Brain microvascular endothelial cell (primary cell): ENCODE measurements at regions not wholly inside any gene's neighbourhood (a gene's known extent, or its start where the extent isn't known, plus 50 kb on each side); places are given as distances from the start of the nearest gene placed in this dataset.
"Not testable (repeated sequence)": the region's sequence is repeated elsewhere in the genome, so short reads cannot be mapped to it uniquely, and the experiment has no call there.

Experiments used
- DNase-seq: peaks from one replicate; pipeline ENCODE4 v3.0.0-alpha.2; 2020
- H3K27ac ChIP-seq: fragments of 250-450 bp; sonication (Bioruptor Pico); 2 replicates; pipeline ENCODE4 v1.5.1; 2020; ENCODE audit warnings: mild to moderate bottlenecking, moderate library complexity
- H3K27me3 ChIP-seq: fragments of 250-450 bp; sonication (Bioruptor Pico); replicated peaks from 2 replicates; pipeline ENCODE4 v1.5.1; 2020; ENCODE audit warnings: mild to moderate bottlenecking
- H3K36me3 ChIP-seq: fragments of 250-450 bp; sonication (Bioruptor Pico); replicated peaks from 2 replicates; pipeline ENCODE4 v1.5.1; 2020; ENCODE audit warnings: mild to moderate bottlenecking
- H3K4me3 ChIP-seq: 2 replicates; pipeline ENCODE4 v1.5.1; 2011; ENCODE audit warnings: low read depth, mild to moderate bottlenecking, control low read depth, low read length, moderate library complexity
- in situ Hi-C: cut with HindIII; loops from 2 replicates; pipeline ENCODE4 v1.10.0; 2017; ENCODE audit warnings: low sequenced_read_pairs, low pct_ligation_motif_present
- TF ChIP-seq, protein P1 (sequence below): IDR thresholded peaks from 2 replicates; pipeline ENCODE4 v1.5.1; 2011; ENCODE audit warnings: low read depth, mild to moderate bottlenecking, moderate library complexity, low read length, control low read depth, inconsistent platforms; ENCODE audit errors: missing control alignments

DNA sequence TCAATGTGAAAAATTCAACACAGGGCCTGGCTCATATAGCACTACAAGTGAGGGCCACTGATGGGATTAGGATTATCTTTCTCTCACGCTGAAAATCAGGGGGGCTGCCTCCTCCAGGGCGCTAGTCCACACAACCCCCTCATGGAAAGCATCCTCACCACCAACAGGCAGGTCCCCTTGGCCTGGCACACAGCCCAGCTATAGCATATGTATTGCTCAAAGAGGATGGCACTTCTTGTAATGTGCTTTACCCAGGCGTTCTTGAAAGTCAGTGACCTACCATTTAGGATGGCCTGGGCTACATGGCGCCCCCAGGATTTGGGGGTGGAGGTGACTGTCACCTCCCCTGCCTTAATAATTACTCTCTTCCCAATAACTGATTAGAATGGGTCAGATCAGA lies 71.0 kb upstream of the LSM6 start:
- no peak for DNase-seq
- TF ChIP-seq, protein P1, sequence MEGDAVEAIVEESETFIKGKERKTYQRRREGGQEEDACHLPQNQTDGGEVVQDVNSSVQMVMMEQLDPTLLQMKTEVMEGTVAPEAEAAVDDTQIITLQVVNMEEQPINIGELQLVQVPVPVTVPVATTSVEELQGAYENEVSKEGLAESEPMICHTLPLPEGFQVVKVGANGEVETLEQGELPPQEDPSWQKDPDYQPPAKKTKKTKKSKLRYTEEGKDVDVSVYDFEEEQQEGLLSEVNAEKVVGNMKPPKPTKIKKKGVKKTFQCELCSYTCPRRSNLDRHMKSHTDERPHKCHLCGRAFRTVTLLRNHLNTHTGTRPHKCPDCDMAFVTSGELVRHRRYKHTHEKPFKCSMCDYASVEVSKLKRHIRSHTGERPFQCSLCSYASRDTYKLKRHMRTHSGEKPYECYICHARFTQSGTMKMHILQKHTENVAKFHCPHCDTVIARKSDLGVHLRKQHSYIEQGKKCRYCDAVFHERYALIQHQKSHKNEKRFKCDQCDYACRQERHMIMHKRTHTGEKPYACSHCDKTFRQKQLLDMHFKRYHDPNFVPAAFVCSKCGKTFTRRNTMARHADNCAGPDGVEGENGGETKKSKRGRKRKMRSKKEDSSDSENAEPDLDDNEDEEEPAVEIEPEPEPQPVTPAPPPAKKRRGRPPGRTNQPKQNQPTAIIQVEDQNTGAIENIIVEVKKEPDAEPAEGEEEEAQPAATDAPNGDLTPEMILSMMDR = no peak
- Histone ChIP-seq H3K27ac (no peak overlapping the region), H3K36me3 (no peaks in the 10 kb centered on the region), H3K27me3 (no peaks in the 10 kb centered on the region), H3K4me3 (no peak overlapping the region)
- in situ Hi-C loops = no loop called here

DNA sequence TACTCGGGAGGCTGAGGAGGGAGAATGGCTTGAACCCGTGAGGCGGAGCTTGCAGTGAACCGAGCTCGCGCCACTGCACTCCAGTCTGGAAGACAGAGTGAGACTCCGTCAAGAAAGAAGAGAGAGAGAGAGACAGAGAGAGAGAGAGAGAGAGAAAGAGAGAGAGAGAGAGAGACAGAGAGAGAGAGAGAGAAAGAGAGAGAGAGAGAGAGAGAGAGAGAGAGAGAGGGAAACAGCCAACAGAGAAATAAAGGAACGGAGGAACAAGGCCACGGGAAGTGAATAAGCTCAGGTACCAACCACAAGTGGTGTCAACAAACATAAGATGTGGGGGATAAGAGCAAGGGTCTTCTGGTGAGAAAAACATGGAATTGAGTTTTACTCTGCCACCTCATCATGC lies 71.5 kb upstream of the LSM6 start:
- DNase-seq, H3K36me3 ChIP-seq, H3K27ac ChIP-seq, H3K27me3 ChIP-seq, in situ Hi-C loops, H3K4me3 ChIP-seq: not testable (repeated sequence)

DNA sequence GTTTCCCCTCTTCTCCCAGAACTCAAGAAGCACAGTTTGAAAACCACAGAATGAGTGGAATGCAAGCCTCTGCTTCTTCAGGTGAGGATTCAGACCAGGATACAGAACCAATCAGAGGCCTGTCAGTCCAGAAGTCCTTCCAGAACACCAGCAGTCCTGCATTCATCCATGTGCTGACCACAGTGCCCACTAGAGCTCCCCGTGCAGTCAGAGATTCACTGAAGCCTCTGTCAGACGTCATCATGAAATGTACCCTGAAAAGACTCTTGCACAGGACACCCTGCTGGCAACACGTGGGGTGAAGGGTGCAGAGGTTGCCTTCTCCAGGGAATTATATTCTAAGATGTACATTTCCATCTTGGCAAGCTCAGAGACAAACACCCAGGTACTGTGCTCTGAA lies 75.9 kb upstream of the LSM6 start:
- in situ Hi-C loops = no loop called here
- Histone ChIP-seq H3K4me3 (no peak overlapping the region), H3K36me3 (no peaks in the 10 kb centered on the region), H3K27me3 (no peaks in the 10 kb centered on the region), H3K27ac (no peak overlapping the region)
- DNase-seq = no peak
- TF ChIP-seq, protein P1 = no peak

DNA sequence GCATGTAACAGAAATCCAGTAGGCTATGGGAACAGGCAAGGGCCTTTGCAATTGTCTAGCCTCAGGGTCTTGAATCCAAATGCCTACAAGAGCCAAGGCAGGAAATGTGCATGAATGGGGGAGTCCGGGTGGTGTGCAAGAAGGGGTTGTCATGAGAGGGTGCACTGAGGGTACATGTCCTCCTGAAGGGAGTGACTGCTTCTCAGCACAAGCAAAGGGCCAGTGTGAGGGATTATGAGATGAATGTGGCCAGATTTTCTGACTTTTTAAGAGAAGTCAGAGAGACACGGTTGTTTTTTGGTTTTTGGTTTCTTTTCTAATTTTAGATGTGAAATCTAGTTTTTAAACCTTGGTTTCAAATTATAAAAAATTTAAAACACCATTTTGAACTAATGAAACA lies 76.5 kb upstream of the LSM6 start:
- H3K4me3 ChIP-seq = no peak overlapping the region
- TF ChIP-seq, protein P1 = no peak
- in situ Hi-C loops = no loop called here
- H3K36me3 ChIP-seq = no peaks in the 10 kb centered on the region
- H3K27me3 ChIP-seq = no peaks in the 10 kb centered on the region
- no peak for DNase-seq
- H3K27ac ChIP-seq = no peak overlapping the region

DNA sequence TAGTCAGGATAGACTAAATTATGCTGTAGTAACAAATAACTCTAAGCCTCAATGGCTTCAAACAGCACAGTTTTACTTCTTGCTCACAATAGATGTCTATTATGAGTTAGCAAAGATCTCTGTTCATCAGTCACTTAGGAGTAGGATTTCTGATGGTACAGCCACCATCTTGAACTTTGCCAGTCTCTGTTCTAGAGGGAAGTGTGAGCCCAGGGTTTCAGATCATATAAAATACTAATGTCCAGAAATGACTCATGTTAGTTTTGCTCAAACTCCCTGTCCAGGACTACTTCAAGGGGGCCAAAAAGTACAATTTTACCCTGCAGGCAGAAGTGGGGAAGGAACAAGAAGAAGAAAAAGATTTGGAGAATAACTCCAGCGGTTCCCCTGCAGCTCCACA lies 77.1 kb upstream of the LSM6 start:
- TF ChIP-seq, protein P1 = no peak
- H3K36me3 ChIP-seq = no peaks in the 10 kb centered on the region
- in situ Hi-C loops = no loop called here
- no peak for DNase-seq
- no peaks in the 10 kb centered on the region for H3K27me3 ChIP-seq
- H3K4me3 ChIP-seq = no peak overlapping the region
- no peak overlapping the region for H3K27ac ChIP-seq

DNA sequence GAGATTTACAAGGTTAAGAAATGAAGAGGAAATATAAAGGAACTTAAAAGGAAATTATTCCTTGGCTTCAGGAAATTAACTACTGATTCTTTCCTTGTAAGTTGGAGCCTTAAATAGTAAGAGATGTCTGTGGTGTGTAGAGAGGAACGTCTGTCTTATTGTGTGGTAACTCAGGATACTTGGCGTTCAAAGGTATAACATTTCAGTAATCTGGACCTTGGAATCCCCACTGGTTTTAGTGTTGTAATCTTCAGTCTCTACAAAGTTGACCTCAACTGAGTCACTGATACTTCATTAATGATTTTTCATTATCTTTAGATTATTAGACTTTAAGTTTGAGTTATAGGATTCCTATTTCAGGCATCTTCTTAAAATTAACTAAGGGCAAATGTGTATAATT lies 79.1 kb upstream of the LSM6 start:
- Histone ChIP-seq H3K36me3 (no peaks in the 10 kb centered on the region), H3K27ac (no peak overlapping the region), H3K27me3 (no peaks in the 10 kb centered on the region), H3K4me3 (no peak overlapping the region)
- TF ChIP-seq, protein P1 = no peak
- in situ Hi-C loops = no loop called here
- DNase-seq = no peak
